SK-N-SH treated with all-trans-retinoic acid at 6 μM for 48 hours (cell line): ENCODE measurements at regions not wholly inside any gene's neighbourhood (a gene's known extent, or its start where the extent isn't known, plus 50 kb on each side); places are given as distances from the start of the nearest gene placed in this dataset.

ENCODE experiments used
- ATAC-seq: fragments of 200-7000 bp; cut with Tn5 transposase; 3 replicates; pipeline ENCODE4 v1.9.1; 2020; ENCODE audit warnings: mild to moderate bottlenecking, moderate library complexity
- ARNTL ChIP-seq: fragments of 450-650 bp; formaldehyde crosslinking; IDR thresholded peaks from 2 replicates; pipeline ENCODE4 v1.5.0; 2020; ENCODE audit warnings: low read depth, mild to moderate bottlenecking, moderate library complexity, borderline replicate concordance
- CREB5 ChIP-seq: fragments of 250-450 bp; sonication (Bioruptor Pico); IDR thresholded peaks from 2 replicates; pipeline ENCODE4 v1.5.1; 2020; ENCODE audit warnings: low read depth, mild to moderate bottlenecking, moderate library complexity
- ESRRG ChIP-seq: fragments of 250-450 bp; sonication (Bioruptor Pico); IDR thresholded peaks from 2 replicates; pipeline ENCODE4 v1.6.1; 2021; ENCODE audit warnings: mild to moderate bottlenecking
- GLIS3 ChIP-seq: fragments of 250-450 bp; sonication (Bioruptor Pico); IDR thresholded peaks from 2 replicates; pipeline ENCODE4 v1.5.0; 2020; ENCODE audit warnings: mild to moderate bottlenecking, moderate library complexity
- ISL1 ChIP-seq: fragments of 250-450 bp; sonication (Bioruptor Pico); IDR thresholded peaks from 2 replicates; pipeline ENCODE4 v2.1.2; 2022; ENCODE audit warnings: mild to moderate bottlenecking, moderate library complexity
- OSR1 ChIP-seq: fragments of 250-450 bp; sonication (Bioruptor Pico); IDR thresholded peaks from 2 replicates; pipeline ENCODE4 v1.8.0; 2022; ENCODE audit warnings: moderate library complexity, mild to moderate bottlenecking, inconsistent platforms
- PATZ1 ChIP-seq: fragments of 250-450 bp; sonication (Bioruptor Pico); IDR thresholded peaks from 2 replicates; pipeline ENCODE4 v1.8.0; 2020; ENCODE audit warnings: mild to moderate bottlenecking, moderate library complexity, borderline replicate concordance
- SNAI2 ChIP-seq: fragments of 250-450 bp; sonication (Bioruptor Pico); IDR thresholded peaks from 2 replicates; pipeline ENCODE4 v1.5.0; 2020; ENCODE audit warnings: mild to moderate bottlenecking, moderate library complexity
- TCF4 ChIP-seq: fragments of 250-450 bp; sonication (Bioruptor Pico); IDR thresholded peaks from 2 replicates; pipeline ENCODE4 v1.8.0; 2021; ENCODE audit warnings: mild to moderate bottlenecking, moderate library complexity, borderline replicate concordance
- TOX ChIP-seq: fragments of 250-450 bp; sonication (Bioruptor Pico); IDR thresholded peaks from 2 replicates; pipeline ENCODE4 v1.8.0; 2021; ENCODE audit warnings: mild to moderate bottlenecking, moderate library complexity, borderline replicate concordance
- TSHZ2 ChIP-seq: fragments of 250-450 bp; sonication (Bioruptor Pico); IDR thresholded peaks from 2 replicates; pipeline ENCODE4 v1.5.0; 2020; ENCODE audit warnings: mild to moderate bottlenecking, moderate library complexity
- ZC3H10 ChIP-seq: fragments of 250-450 bp; sonication (Bioruptor Pico); IDR thresholded peaks from 2 replicates; pipeline ENCODE4 v1.5.1; 2021; ENCODE audit warnings: mild to moderate bottlenecking, moderate library complexity
- ZFP3 ChIP-seq: fragments of 250-450 bp; sonication (Bioruptor Pico); IDR thresholded peaks from 2 replicates; pipeline ENCODE4 v1.5.0; 2020; ENCODE audit warnings: mild to moderate bottlenecking, moderate library complexity
- ZFP30 ChIP-seq: fragments of 450-650 bp; formaldehyde crosslinking; IDR thresholded peaks from 2 replicates; pipeline ENCODE4 v1.5.0; 2022; ENCODE audit warnings: mild to moderate bottlenecking, moderate library complexity
- ZNF70 ChIP-seq: fragments of 450-650 bp; formaldehyde crosslinking; IDR thresholded peaks from 2 replicates; pipeline ENCODE4 v1.5.0; 2020; ENCODE audit warnings: mild to moderate bottlenecking, moderate library complexity
- ZNF8 ChIP-seq: fragments of 450-650 bp; formaldehyde crosslinking; IDR thresholded peaks from 2 replicates; pipeline ENCODE4 v1.5.0; 2020; ENCODE audit warnings: mild to moderate bottlenecking, moderate library complexity
- TF ChIP-seq, protein P1 (sequence below): fragments of 250-450 bp; sonication (Bioruptor Pico); IDR thresholded peaks from 2 replicates; pipeline ENCODE4 v1.8.0; 2021; ENCODE audit warnings: low read depth, mild to moderate bottlenecking, moderate library complexity, borderline replicate concordance

- ATAC-seq: no peak
- TF ChIP-seq ZNF8 (no peak), GLIS3 (CRISPR knock-in tag) (no peak), ISL1 (CRISPR knock-in tag) (no peak), ZFP30 (no peak), ZNF70 (CRISPR knock-in tag) (no peak), PATZ1 (CRISPR knock-in tag) (no peak), TSHZ2 (CRISPR knock-in tag) (no peak), TOX (no peak)
- TF ChIP-seq, protein P1, sequence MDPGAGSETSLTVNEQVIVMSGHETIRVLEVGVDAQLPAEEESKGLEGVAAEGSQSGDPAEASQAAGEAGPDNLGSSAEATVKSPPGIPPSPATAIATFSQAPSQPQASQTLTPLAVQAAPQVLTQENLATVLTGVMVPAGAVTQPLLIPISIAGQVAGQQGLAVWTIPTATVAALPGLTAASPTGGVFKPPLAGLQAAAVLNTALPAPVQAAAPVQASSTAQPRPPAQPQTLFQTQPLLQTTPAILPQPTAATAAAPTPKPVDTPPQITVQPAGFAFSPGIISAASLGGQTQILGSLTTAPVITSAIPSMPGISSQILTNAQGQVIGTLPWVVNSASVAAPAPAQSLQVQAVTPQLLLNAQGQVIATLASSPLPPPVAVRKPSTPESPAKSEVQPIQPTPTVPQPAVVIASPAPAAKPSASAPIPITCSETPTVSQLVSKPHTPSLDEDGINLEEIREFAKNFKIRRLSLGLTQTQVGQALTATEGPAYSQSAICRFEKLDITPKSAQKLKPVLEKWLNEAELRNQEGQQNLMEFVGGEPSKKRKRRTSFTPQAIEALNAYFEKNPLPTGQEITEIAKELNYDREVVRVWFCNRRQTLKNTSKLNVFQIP (CRISPR knock-in tag): no peak
- TF ChIP-seq, all 23 proteins: peak for 0
Measured at GRCh38 chr2:142693171-142693950, 184.1 kb upstream of the KYNU start.

DNA sequence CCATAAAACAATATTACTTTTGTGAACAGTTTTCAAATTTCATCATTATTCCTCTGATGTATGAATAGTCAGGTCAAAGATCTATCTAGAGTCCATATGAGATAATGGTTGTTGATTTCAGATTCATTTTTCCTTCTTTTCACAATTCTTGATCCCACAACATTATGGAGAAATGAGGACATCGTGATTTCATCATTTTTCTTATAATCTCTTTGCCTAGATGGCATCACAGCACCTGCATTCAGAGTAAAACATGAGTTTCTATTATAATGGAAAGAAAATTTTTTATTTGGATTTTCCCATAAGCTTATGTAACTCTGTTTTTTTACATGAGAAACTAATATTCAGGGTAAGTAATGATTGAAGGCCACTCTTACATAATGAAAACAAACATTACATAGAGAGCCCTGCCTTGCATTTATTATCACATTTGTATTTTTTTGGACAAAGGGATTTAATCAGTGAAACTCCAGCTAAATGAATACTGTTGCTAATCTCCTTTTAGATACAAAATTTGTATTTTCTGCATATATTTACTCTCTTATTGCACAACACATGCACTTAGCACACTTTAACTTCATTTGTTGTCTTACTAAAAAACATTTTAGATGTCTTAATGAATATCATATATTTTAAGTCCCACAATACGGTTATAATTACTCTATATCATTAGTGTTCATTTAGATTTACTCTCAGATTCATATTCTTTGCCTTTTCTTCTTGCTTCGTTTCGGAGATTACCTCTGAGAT is 188.4 kb upstream of the KYNU start:
- no peak for ATAC-seq
- TF ChIP-seq ZNF70 (CRISPR knock-in tag): no peak
- TF ChIP-seq CREB5 (CRISPR knock-in tag): no peak
- no peak for TF ChIP-seq ZFP30
- no peak for TF ChIP-seq ZC3H10 (CRISPR knock-in tag)
- TF ChIP-seq TSHZ2 (CRISPR knock-in tag): no peak
- no peak for TF ChIP-seq SNAI2 (CRISPR knock-in tag)
- TF ChIP-seq ESRRG: no peak
- no peak for TF ChIP-seq TCF4 (CRISPR knock-in tag)
- no peak for TF ChIP-seq PATZ1 (CRISPR knock-in tag)
- TF ChIP-seq GLIS3 (CRISPR knock-in tag): no peak
- TF ChIP-seq, protein P1 (CRISPR knock-in tag): no peak
- TF ChIP-seq ISL1 (CRISPR knock-in tag): no peak
- TF ChIP-seq TOX: no peak
- no peak for TF ChIP-seq ARNTL (CRISPR knock-in tag)
- no peak for TF ChIP-seq ZFP3 (CRISPR knock-in tag)
- TF ChIP-seq OSR1 (CRISPR knock-in tag): no peak
